Activated T-helper 1 cell treated with Interleukin-2 at 50 U/mL for 16 hours (primary cell): ENCODE measurements at regions not wholly inside any gene's neighbourhood (a gene's known extent, or its start where the extent isn't known, plus 50 kb on each side); places are given as distances from the start of the nearest gene placed in this dataset.

ENCODE experiments used
- DNase-seq: peaks from one replicate; pipeline ENCODE4 v3.0.0-alpha.2; 2020; ENCODE audit warnings: low read depth

GRCh38 chr18:57915865-57916582 is 112.9 kb upstream of the ATP8B1 start:
- DNase-seq, result no peak

- DNase-seq, result no peak
Observed at GRCh38 chr18:57915248-57915647, 112.1 kb upstream of the ATP8B1 start.

- no peak for DNase-seq
Observed at GRCh38 chr18:57913686-57914085, 110.6 kb upstream of the ATP8B1 start.

- no peak for DNase-seq
Observed at GRCh38 chr18:57910817-57911216, 107.7 kb upstream of the ATP8B1 start.

GRCh38 chr18:57910134-57910533 is 107.0 kb upstream of the ATP8B1 start:
- no peak for DNase-seq

GRCh38 chr18:57909620-57910019 is 106.5 kb upstream of the ATP8B1 start:
- DNase-seq, result no peak

GRCh38 chr18:57908092-57908491 is 105.0 kb upstream of the ATP8B1 start:
- no peak for DNase-seq

GRCh38 chr18:57907550-57907949 is 104.4 kb upstream of the ATP8B1 start:
- no peak for DNase-seq

GRCh38 chr18:57906852-57907251 is 103.7 kb upstream of the ATP8B1 start:
- no peak for DNase-seq

- no peak for DNase-seq
Observed at GRCh38 chr18:57904535-57904934, 101.4 kb upstream of the ATP8B1 start.

GRCh38 chr18:57902721-57903120 is 99.6 kb upstream of the ATP8B1 start:
- no peak for DNase-seq

GRCh38 chr18:57901825-57902589 is 98.9 kb upstream of the ATP8B1 start:
- DNase-seq, result no peak

- no peak for DNase-seq
Observed at GRCh38 chr18:57900906-57901435, 97.9 kb upstream of the ATP8B1 start.

- DNase-seq, result no peak
Observed at GRCh38 chr18:57898506-57899124, 95.5 kb upstream of the ATP8B1 start.

- DNase-seq, result no peak
Observed at GRCh38 chr18:57895182-57895581, 92.1 kb upstream of the ATP8B1 start.

GRCh38 chr18:57891707-57892391 is 88.7 kb upstream of the ATP8B1 start:
- no peak for DNase-seq

GRCh38 chr18:57890266-57890665 is 87.2 kb upstream of the ATP8B1 start:
- no peak for DNase-seq

- no peak for DNase-seq
Observed at GRCh38 chr18:57889841-57890240, 86.7 kb upstream of the ATP8B1 start.

GRCh38 chr18:57887543-57888383 is 84.6 kb upstream of the ATP8B1 start:
- no peak for DNase-seq

GRCh38 chr18:57885931-57886330 is 82.8 kb upstream of the ATP8B1 start:
- no peak for DNase-seq

- DNase-seq, result no peak
Observed at GRCh38 chr18:57882465-57882864, 79.3 kb upstream of the ATP8B1 start.
